GM18511 (cell line): ENCODE measurements at regions not wholly inside any gene's neighbourhood (a gene's known extent, or its start where the extent isn't known, plus 50 kb on each side); places are given as distances from the start of the nearest gene placed in this dataset.

Experiments
- ATAC-seq: cut with Tn5 transposase; IDR thresholded peaks from one replicate; pipeline ENCODE4 v1.9.1; 2021; ENCODE audit warnings: mild to moderate bottlenecking, moderate library complexity; ENCODE audit not compliant: unreplicated experiment

DNA sequence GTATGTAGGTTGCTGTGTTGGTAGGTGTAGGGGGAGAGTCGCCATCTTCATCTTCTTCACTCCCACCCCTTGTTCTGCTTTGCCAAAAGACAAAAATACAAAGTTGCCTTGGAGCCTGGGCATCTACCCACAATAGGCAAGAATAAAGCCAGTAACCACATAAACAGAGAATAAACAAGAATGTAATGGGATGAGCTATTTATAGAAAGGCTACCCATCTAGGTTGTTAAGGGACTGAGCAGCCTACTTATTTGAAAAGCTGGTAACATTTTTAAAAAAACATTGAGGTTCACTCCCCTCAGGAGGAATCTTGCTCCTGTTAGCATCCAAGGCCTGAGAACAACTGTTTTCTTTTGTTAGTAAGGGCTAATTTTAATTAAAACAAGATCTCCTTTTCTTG lies 301.4 kb upstream of the STXBP5 start:
- no peak for ATAC-seq

DNA sequence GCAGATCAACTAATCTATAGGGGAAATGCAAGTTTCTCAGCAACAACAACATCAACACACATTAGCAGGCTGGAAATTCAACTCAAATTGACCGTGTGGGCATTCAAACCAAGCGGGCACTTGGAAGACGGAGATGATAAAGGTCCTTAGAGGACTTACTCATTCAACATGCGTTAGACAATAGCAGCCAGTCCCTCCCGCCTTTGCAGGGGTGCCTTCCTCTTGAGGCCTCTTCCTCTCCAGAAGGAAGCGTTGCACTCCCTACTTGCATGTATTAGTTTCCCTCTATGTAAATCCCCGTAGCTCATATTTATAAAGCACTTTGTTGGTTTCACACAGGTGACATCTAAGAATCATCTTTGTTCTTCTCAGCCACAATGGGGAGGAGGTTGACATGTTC lies 300.8 kb upstream of the STXBP5 start:
- ATAC-seq, result no peak

DNA sequence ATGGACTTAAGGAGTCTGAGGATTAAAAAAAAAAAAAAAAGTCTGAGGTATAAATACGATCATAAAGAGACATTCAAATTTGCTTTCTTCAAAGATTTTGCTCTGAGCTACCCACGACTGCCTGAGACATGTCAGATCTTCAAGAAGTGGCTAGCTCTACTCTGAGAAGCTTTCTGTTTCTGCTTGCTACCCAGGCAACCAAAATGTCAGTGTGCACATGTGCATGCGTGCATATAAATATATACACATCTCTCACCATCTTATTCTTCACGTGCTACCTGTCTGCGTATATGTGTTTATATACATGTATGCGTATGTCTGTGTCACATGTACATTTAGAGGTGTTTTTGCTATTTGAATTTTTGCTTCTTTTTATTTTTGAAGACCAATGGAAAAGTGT lies 299.6 kb upstream of the STXBP5 start:
- ATAC-seq, result no peak

DNA sequence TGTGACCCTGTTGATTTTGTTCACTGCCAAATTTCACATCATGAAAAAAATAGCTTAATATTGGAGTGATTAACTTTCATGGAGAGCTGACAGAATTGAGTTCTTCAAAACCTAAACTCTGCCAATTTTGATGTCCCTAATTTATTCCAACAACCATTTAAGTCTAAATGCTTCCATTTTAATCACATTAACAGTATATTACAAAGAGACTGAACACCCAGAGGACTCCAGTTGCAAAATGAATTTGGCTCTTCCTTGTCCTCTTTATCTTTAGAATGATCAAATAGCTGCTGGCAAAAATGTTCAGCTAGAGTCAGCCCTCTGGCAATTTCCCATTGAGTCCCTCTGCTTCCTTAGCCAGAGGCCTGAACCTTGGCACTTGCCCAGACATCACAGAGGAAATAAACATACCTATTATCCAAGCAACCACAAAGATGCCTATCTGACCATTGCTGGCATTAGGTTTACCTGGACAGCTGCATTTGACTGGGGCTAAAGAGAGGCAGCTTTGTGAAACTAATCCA lies 299.0 kb upstream of the STXBP5 start:
- no peak for ATAC-seq

DNA sequence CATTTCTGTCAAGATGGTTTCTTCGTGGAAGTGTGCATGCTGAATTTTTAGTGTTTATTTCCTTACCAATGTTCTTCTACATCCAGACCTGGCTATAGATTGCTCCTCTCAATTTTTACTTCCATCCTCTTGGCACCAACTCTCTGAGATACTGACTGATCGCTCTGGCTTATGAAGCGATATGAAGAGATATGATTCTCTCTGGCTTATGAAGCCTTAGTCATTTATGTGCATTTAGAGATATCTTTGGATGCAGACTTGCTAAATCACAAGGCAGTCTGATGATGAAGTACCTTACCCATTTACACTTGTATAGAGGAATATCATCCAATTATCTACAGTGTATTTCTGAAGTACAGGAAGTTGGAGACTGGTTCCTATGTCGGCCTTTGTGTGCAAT lies 295.4 kb upstream of the STXBP5 start:
- ATAC-seq, result no peak

DNA sequence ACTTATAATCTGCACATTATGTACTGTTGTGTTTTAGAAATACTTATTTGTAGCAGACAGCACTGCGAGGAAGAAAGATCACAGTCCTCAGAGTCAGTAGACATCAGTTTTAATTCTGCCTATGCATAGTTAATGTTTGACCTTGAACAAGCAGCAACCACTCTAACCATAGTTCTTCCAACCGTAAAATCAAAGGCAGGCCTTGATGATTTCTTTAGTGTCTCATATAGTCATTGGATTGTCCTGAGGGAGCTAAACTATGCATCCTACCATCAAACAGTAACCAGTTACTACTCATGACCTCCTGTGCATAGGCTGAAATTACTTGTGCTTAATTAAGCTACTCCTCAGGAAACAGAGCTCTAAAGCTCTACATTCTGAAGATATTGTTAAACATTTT lies 294.8 kb upstream of the STXBP5 start:
- ATAC-seq, result no peak

DNA sequence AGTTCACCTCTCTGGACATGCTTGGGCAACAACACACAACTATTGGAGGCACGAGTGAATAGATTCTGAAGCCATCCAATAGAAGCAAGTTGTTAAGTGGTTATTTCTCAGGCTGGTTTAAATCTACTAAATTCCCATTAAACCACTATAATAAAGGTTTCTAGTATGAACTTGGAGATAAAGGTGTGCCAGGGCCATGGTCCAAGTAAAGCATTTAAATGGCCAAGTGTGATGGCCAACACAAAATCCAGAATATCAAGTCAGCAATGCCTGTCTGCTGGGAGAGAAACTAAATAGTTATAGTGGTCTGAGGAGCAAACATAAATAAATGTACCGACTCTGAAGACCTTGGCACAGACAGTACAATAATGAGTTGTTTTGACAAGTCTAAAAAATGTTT lies 294.3 kb upstream of the STXBP5 start:
- ATAC-seq, result no peak

DNA sequence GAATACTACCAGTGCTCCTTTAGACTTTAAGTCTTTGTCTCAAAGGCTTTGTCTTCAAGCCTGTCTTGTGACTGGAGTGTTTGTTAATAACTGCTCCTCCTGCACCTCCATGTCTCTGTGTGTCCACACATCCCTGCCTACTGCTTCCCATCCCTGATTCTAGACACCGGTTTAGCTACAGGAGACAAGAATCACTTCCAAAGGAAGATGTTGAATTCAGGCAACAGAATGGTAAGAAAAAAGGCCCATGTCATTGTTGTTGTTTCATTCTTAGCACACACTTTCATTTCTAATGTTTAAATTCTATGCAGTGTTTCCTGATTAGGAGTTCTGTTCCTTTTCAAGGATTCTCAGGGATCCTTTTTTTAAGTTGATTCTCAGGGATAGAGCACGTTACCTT lies 293.6 kb upstream of the STXBP5 start:
- no peak for ATAC-seq

DNA sequence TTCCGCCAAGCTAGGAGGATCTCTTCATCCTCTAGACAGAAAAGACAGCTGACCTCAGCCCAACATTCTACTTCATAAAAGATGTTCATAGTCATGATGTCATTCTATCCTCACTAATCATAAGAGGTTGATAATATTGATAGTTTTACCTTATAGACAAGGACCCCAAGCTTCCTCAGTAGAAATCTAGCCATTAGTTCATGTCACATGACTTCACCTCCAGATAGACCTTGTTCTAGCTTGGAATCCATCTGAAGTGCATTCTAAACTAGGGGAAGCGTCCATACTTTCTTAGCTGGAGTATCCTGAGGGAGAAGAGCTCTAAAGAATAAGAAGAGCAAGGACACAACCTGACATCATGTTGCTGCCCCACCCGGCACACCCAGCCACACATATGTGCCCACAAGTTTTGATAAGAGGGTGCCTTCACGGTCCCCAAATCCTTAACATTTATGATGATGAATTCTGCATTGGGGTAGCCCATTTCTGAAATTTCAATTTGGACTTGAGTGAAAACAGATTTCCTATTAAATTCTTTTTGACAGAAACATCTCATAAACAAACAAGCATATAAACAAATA lies 292.5 kb upstream of the STXBP5 start:
- no peak for ATAC-seq

DNA sequence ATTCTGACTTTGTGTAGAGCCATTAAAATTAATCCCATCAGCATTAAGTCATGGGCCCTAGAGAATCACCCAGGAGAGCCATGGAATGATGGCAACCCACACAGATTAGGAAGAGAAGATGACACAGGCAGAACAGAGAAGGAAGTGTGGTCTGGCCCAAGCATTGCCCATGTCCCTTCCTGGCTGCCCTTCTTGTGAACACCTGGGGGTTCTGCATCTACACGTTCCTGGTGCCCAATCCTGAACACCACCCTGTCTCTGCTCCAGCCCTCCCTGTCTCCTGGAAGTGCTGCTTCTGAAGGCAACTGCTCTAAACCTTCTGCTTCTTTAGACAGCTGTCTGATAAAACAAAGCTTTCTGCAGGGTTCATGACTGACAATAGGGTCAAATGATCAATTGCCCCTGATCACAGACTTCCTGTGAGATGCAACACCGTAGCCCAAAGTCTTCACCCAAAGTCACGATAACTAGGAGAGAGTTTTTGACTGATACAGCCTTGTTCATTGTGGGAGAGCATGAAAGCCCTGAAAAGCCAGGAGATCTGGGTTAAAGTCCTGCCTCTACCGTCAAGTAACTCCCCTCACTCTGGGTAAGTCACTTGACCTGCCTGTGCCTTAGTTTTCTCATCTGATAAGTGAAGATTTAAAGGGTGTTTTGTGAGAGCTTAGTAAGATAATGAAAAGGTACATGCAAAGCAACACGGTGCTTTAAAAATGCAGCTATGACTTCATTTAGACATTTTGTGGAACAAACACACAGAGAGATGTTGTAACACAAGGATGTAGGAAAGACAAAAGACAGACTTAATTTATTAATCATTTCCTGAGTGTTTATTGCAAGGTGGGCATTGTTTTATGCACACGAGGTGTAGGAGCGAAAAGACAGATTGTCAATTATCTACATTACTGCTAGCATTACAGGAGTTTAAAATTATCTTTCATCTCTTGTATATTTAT lies 291.2 kb upstream of the STXBP5 start:
- no peak for ATAC-seq

DNA sequence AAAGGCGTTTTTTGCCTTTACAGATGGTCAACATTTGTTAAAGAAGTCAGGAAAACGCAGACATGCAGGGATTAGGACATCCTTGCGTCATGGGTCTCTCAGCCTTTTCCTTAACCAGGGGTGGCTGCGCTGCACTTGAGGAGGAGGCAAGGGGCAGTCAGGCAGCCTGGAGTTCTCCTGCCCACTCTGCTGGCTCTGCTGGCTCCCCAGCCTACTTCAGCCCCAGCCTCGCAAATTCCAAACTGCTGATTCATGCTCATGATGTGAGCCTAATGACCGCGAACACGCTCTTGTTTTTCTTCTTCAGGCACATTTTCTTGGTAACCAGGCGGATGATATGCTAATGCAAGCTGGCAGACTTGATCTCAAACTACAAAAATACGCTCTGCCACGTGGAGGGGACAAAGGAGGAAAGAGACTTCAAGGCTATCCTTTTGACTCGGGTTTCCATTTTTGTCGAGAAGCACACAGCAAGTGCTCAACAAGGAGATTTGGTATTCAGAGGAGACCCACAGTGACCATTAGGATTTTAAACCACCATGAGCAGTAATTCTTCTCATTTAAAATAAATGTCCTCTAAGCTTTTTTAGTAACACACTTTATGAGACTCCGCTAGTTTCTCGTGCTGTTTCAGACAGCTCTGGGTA lies 290.3 kb upstream of the STXBP5 start:
- ATAC-seq, result no peak

DNA sequence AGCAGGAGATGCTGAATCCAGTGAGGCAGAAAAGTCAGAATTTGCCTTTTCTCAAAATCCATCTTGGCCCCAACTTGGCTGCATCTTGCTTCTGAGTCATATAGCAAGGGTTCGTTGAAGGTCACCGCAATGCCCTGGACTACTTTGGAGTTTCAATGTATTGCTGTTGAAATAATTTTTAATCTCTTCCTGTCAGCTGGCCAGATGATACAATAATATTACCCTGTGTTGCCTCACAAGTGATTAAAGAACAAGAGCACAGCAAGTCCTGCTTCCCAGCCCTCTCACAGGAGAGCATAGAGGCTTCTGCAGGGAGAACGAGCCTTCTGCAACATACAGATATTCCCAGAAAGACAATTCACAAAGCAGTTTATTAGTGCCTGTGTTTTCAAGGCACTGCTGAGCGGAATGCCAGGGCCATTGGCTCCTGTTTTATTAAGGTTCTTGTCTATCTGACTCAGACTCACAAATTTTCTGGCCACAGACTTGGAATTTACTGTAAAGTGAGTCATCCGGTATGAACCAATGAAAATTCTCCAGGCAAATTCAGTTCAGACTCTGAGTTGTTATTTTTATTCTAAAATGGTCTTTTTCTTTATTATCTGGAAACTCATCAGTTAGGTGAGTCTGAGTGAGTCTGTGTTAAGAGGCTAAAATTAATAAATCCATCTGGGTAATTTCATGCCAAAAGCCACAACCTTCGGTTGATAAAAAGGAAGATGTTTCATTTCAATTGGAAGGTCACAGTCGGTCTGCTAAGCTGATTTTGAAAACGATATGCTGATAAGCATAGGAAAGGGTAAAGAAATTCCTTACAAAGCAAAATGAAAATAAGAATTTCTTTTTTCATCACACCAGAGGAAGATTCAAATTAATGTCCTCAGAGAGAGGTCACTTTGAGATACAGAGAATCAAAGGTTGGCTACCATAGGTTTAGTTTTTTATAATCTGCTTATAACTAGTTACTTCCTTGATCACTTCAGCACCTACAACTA lies 289.4 kb upstream of the STXBP5 start:
- no peak for ATAC-seq

DNA sequence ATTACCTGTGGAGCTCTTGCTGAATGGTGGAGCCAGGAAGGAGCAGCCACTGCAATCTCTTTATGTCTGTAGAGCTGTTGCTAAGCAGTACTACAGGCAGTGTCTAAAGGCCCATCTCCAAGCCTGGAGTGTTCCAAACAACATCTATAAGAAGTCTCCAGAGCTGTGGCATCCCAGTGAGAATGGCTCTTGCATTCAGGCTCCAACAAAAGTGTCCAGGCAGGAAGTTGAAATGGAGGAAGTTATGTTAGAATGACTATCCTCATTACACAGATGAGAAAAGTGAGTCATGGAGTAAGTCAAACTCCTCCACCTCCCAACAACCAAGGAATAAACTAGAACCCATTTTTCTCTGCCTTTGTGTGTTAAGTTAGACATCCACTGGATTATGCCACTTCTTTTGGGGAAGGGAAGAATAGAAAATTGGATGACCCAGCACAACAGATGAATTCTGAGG lies 288.5 kb upstream of the STXBP5 start:
- ATAC-seq, result no peak

DNA sequence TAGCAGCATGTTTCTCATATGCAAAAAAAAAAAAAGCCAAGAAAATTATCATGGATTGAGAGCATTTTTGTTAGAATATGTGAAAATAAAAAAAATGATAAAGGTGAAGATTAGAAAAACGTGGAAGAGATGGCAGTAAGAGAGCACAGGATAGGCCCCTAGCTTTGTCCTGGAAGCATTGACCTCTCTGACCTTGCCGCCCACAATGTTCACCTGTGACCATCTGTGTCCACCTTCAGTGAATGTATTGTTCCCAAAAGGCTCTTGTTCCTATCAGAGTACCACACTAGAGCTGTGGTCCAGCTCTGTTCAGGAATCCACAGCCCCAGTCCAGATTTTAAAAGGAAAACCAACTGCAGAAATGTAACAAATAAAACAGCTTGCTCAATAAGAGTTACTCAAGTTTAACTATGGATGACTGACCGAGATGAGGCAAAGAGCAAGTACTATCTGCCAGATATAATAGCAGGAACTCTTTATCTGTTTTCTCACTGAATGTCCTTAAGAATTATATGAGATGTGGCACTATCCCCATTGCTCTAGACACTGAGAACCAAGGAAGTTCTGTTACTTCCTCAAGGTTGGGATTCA lies 287.7 kb upstream of the STXBP5 start:
- no peak for ATAC-seq

DNA sequence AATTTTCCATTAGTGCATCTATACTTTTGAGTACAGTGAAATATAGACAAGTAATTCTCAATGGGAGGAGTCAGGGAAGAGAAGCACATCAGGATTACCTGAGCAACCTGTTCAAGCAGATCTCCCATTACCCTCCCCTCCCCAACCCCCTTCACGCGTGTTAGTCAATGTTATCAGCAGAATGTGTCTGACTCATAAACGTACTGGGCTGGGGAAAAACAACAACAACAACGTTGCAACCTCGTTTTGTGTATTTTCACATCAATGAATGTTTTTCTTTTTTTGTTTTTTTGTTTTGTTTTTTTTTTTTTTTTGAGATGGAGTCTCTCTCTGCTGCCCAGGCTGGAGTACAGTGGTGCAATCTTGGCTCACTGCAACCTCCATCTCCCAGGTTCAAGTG lies 287.0 kb upstream of the STXBP5 start:
- no peak for ATAC-seq

DNA sequence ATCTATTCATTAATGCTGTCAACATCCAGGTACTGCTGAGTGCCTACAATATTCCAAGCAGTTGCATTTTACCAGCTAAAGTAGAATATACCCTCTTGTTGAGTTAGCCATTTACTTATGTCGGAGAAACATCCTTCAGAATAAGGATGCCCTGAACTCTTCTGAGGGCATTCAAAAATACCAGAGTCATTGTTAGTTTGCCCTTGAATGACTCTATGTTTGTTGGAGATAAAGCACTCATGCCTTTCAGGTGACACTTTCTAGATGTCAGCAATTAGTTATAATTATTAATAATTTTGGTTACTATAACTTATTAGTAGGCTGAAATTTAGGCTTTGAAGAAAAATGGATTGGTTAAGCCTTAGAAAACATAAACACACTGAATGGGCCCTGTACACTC lies 286.2 kb upstream of the STXBP5 start:
- ATAC-seq, result no peak

DNA sequence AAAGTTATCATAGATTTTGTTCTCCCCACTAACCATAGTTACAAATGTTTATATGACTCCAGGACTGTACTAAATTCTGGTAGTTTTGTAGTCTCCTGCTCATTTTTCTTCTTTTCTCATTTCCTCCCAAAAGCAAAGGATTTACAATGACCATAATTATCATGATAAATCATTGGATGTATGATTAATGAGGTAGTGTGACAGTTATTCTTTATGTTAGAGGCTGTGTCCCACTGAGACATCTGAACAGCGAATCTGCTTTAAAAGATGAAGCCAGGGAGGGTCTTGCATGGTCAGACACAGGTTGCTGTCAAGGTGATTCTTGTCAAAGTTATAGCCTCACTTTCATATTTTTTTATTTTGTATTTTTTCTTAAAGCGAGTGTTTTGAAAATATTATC lies 285.2 kb upstream of the STXBP5 start:
- no peak for ATAC-seq

DNA sequence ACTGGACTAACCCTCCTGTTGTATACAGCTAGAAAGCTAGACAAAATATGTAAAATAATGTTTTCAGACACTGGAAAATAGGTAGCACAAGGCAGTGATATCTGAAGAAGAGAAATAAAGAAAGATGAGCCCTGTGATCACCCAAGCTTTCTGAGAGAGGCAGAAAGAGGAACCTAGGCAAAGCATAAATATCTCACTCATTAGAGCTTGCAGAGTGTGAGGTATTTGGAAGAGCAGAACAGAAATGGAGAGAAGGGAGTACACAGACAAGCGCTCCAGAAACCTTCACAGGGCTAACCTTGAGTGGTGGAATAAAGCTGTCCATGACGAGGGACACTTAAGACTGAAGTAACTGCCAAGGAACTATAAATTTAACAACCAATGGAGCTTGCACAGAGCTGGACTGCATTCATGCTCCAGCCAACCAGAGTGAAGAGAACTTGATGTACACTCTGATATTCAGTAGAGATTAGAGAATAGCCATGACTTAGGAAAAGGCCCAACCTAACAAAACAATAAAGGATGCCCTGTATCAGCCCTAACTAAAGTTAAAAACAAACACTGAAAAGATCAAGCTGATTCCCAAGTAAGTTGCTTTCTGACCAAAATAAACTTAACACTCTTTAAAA lies 280.9 kb upstream of the STXBP5 start:
- ATAC-seq, result no peak

DNA sequence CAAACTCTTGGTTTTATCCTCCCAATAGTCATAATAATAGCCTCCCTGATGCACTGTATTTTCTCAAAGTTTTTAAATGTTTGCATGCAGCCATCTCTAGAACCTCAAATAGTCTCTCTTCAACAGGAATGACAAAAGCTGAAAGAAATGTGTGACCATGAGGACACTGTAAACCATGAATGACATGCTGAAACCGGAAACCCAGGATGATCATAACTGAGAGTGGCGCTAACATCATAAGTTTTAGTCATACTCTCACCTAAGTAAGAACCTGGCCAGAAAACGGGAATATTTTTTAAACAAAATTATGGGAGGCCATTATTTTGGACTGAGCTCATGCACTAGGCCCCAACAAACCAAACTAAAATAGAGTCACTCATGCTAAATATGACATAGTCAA lies 278.4 kb upstream of the STXBP5 start:
- no peak for ATAC-seq

DNA sequence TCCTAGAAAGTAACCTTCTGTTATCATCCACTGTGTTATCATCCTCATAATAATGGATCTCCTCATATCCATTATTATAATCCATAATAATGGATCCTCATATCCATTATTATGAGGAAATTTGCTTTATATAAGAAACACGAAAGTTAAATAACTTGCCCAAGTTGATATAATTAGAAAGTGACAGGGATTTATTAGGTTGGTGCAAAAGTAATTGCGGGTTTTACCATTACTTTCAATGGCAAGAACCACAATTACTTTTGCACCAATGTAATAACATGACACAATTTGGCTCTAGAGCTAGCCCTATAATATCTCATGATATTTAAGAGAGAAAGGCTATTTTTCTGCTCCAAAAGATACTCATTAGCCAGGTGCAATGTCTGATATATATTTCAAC lies 275.7 kb upstream of the STXBP5 start:
- ATAC-seq, result no peak
